Thyroid gland (tissue), 4 donors: ENCODE measurements at regions not wholly inside any gene's neighbourhood (a gene's known extent, or its start where the extent isn't known, plus 50 kb on each side); places are given as distances from the start of the nearest gene placed in this dataset.

ENCODE experiments used
- CTCF ChIP-seq, 6 experiments: fragments of 200-600 bp in 3 of 6; fragments of 450-650 bp in 3 of 6; sonication (generic) in 3 of 6; IDR thresholded peaks; one replicate each; pipeline ENCODE4 v1.5.1; 2016 to 2019; ENCODE audit warnings: antibody characterized with exemption in 6 of 6, mild to moderate bottlenecking in 2 of 6, inconsistent platforms in 1 of 6, moderate library complexity in 1 of 6
- POLR2A ChIP-seq, 2 donors: fragments of 450-650 bp; IDR thresholded peaks; one replicate each; pipeline ENCODE4 v1.6.1; 2017; ENCODE audit warnings: antibody characterized with exemption in 2 of 2, mild to moderate bottlenecking in 2 of 2, moderate library complexity in 1 of 2

DNA sequence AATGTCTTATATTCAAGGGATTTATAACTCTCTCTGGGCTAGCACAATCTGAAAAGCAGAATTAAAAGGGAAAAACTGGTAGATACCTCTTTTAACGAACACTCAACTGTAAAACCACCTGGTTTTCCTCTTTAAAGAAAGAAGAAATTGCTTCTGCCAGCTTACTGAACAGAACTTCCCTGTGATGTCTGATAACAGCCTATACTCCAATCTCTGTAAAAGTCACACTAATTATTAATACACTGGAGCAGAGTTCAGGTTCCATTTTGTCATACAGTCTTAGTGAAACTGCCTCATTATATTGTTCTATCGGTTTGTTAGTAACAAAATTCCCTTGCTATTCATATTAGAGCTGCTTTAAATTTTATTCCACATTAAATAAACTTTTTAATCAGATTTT is 251.0 kb upstream of the STARD13 start:
- no peak for TF ChIP-seq CTCF (IDR thresholded peaks at IDR 0.05)
- TF ChIP-seq POLR2A (IDR thresholded peaks at IDR 0.05) = no peak
